ENCODE measurements at regions not wholly inside any gene's neighbourhood (a gene's known extent, or its start where the extent isn't known, plus 50 kb on each side); places are given as distances from the start of the nearest gene placed in this dataset.

GRCh38 chr13:73608711-73609485 is 525.3 kb downstream of the KLF12 start:
- Mint-ChIP-seq H3K27ac (no peak overlapping the region), H3K4me1 (peaks cover 8% of the 10 kb centered on the region), H3K4me3 (no peak overlapping the region), H3K27me3 (no peaks in the 10 kb centered on the region), H3K9me3 (peaks cover 7% of the 10 kb centered on the region), H3K36me3 (ENCODE audit: low read depth) (no peaks in the 10 kb centered on the region)
- CTCF ChIA-PET = interaction anchor here (0.7 to 0.8 kb wide), 3 partner anchors 9 to 436 kb away, joined by 3 to 6 read pairs (median 3); no protein-coding TSS in a partner anchor
- POLR2A ChIA-PET = no interaction called here
- DNase-seq = no peak

- Mint-ChIP-seq H3K36me3 (ENCODE audit: low read depth) (no peaks in the 10 kb centered on the region), H3K27ac (no peak overlapping the region), H3K9me3 (peaks cover 4% of the 10 kb centered on the region), H3K4me3 (no peak overlapping the region), H3K4me1 (peaks cover 8% of the 10 kb centered on the region), H3K27me3 (no peaks in the 10 kb centered on the region)
- ChIA-PET POLR2A (no interaction called here), CTCF (no interaction called here)
- DNase-seq = no peak
Observed at GRCh38 chr13:73608157-73608516, 526.1 kb downstream of the KLF12 start.

- peaks cover 8% of the 10 kb centered on the region for H3K4me1 Mint-ChIP-seq
- no peak overlapping the region for H3K4me3 Mint-ChIP-seq
- POLR2A ChIA-PET = no interaction called here
- peaks cover 4% of the 10 kb centered on the region for H3K9me3 Mint-ChIP-seq
- no peak for DNase-seq
- H3K36me3 Mint-ChIP-seq (ENCODE audit: low read depth) = no peaks in the 10 kb centered on the region
- no peaks in the 10 kb centered on the region for H3K27me3 Mint-ChIP-seq
- H3K27ac Mint-ChIP-seq = no peak overlapping the region
- CTCF ChIA-PET = no interaction called here
Observed at GRCh38 chr13:73607489-73608156, 526.6 kb downstream of the KLF12 start.

GRCh38 chr13:73603646-73604045 is 530.6 kb downstream of the KLF12 start:
- ChIA-PET POLR2A (no interaction called here), CTCF (no interaction called here)
- H3K9me3 Mint-ChIP-seq = peaks cover 6% of the 10 kb centered on the region
- no peaks in the 10 kb centered on the region for H3K27me3 Mint-ChIP-seq
- no peaks in the 10 kb centered on the region for H3K4me1 Mint-ChIP-seq
- no peak for DNase-seq
- no peak overlapping the region for H3K4me3 Mint-ChIP-seq
- H3K36me3 Mint-ChIP-seq (ENCODE audit: low read depth) = no peaks in the 10 kb centered on the region
- no peak overlapping the region for H3K27ac Mint-ChIP-seq

GRCh38 chr13:73602295-73602694 is 531.9 kb downstream of the KLF12 start:
- H3K27me3 Mint-ChIP-seq = no peaks in the 10 kb centered on the region
- H3K9me3 Mint-ChIP-seq = peaks cover 8% of the 10 kb centered on the region
- H3K36me3 Mint-ChIP-seq (ENCODE audit: low read depth) = no peaks in the 10 kb centered on the region
- ChIA-PET POLR2A (interaction anchor here (0.7 kb wide), 1 partner anchor 774 kb away, joined by 3 read pairs; no protein-coding TSS in a partner anchor), CTCF (no interaction called here)
- H3K27ac Mint-ChIP-seq = no peak overlapping the region
- DNase-seq = no peak
- no peak overlapping the region for H3K4me3 Mint-ChIP-seq
- H3K4me1 Mint-ChIP-seq = no peaks in the 10 kb centered on the region

- no peak for DNase-seq
- Mint-ChIP-seq H3K4me3 (no peak overlapping the region), H3K9me3 (peaks cover 8% of the 10 kb centered on the region), H3K27ac (no peak overlapping the region), H3K36me3 (ENCODE audit: low read depth) (no peaks in the 10 kb centered on the region), H3K27me3 (no peaks in the 10 kb centered on the region), H3K4me1 (no peaks in the 10 kb centered on the region)
- POLR2A ChIA-PET = no interaction called here
- CTCF ChIA-PET = no interaction called here
Observed at GRCh38 chr13:73601708-73602107, 532.5 kb downstream of the KLF12 start.

- H3K4me3 Mint-ChIP-seq = no peak overlapping the region
- no peak for DNase-seq
- no peak overlapping the region for H3K27ac Mint-ChIP-seq
- CTCF ChIA-PET = interaction anchor here (1.8 kb wide), 1 partner anchor 8 kb away, joined by 5 read pairs; no protein-coding TSS in a partner anchor
- peaks cover 7% of the 10 kb centered on the region for H3K4me1 Mint-ChIP-seq
- POLR2A ChIA-PET = no interaction called here
- H3K36me3 Mint-ChIP-seq (ENCODE audit: low read depth) = no peaks in the 10 kb centered on the region
- peaks cover 7% of the 10 kb centered on the region for H3K9me3 Mint-ChIP-seq
- no peaks in the 10 kb centered on the region for H3K27me3 Mint-ChIP-seq
Observed at GRCh38 chr13:73599232-73600128, 534.7 kb downstream of the KLF12 start.

GRCh38 chr13:73598020-73598712 is 536.0 kb downstream of the KLF12 start:
- CTCF ChIA-PET = no interaction called here
- Mint-ChIP-seq H3K27ac (no peak overlapping the region), H3K4me3 (no peak overlapping the region), H3K27me3 (no peaks in the 10 kb centered on the region), H3K36me3 (ENCODE audit: low read depth) (no peaks in the 10 kb centered on the region), H3K4me1 (peaks cover 7% of the 10 kb centered on the region), H3K9me3 (peaks cover 4% of the 10 kb centered on the region)
- POLR2A ChIA-PET = no interaction called here
- DNase-seq = no peak

GRCh38 chr13:73596382-73596781 is 537.6 kb downstream of the KLF5 start:
- no peaks in the 10 kb centered on the region for H3K36me3 Mint-ChIP-seq (ENCODE audit: low read depth)
- H3K4me3 Mint-ChIP-seq = no peak overlapping the region
- peaks cover 7% of the 10 kb centered on the region for H3K4me1 Mint-ChIP-seq
- H3K27me3 Mint-ChIP-seq = no peaks in the 10 kb centered on the region
- H3K9me3 Mint-ChIP-seq = peaks cover 4% of the 10 kb centered on the region
- DNase-seq = no peak
- peak overlapping the region; percentile 38 for H3K27ac Mint-ChIP-seq
- ChIA-PET CTCF (no interaction called here), POLR2A (no interaction called here)

- ChIA-PET CTCF (no interaction called here), POLR2A (no interaction called here)
- Mint-ChIP-seq H3K9me3 (no peaks in the 10 kb centered on the region), H3K27ac (peak overlapping the region; percentile 31), H3K4me1 (peaks cover 7% of the 10 kb centered on the region), H3K27me3 (no peaks in the 10 kb centered on the region), H3K4me3 (no peak overlapping the region), H3K36me3 (ENCODE audit: low read depth) (no peaks in the 10 kb centered on the region)
- no peak for DNase-seq
Observed at GRCh38 chr13:73593199-73593765, 534.5 kb downstream of the KLF5 start.

- H3K36me3 Mint-ChIP-seq (ENCODE audit: low read depth) = no peaks in the 10 kb centered on the region
- CTCF ChIA-PET = interaction anchor here (0.6 to 1.9 kb wide), 2 partner anchors 9 to 309 kb away, joined by 4 to 5 read pairs; no protein-coding TSS in a partner anchor
- H3K9me3 Mint-ChIP-seq = peaks cover 3% of the 10 kb centered on the region
- POLR2A ChIA-PET = no interaction called here
- no peak for DNase-seq
- H3K4me3 Mint-ChIP-seq = no peak overlapping the region
- no peak overlapping the region for H3K27ac Mint-ChIP-seq
- H3K4me1 Mint-ChIP-seq = peaks cover 7% of the 10 kb centered on the region
- H3K27me3 Mint-ChIP-seq = no peaks in the 10 kb centered on the region
Observed at GRCh38 chr13:73591861-73592260, 533.1 kb downstream of the KLF5 start.

GRCh38 chr13:73590795-73591194 is 532.0 kb downstream of the KLF5 start:
- H3K4me1 Mint-ChIP-seq = no peaks in the 10 kb centered on the region
- ChIA-PET CTCF (interaction anchor here (1.9 kb wide), 1 partner anchor 10 kb away, joined by 5 read pairs; no protein-coding TSS in a partner anchor), POLR2A (no interaction called here)
- H3K9me3 Mint-ChIP-seq = peaks cover 6% of the 10 kb centered on the region
- peaks cover 2% of the 10 kb centered on the region for H3K27me3 Mint-ChIP-seq
- no peak overlapping the region for H3K4me3 Mint-ChIP-seq
- H3K27ac Mint-ChIP-seq = no peak overlapping the region
- no peak for DNase-seq
- no peaks in the 10 kb centered on the region for H3K36me3 Mint-ChIP-seq (ENCODE audit: low read depth)

Data from activated CD4-positive, alpha-beta T cell treated with anti-CD3 and anti-CD28 coated beads, Interleukin-2, amount 10 ng/mL, durations not matched to agents 7 days and 5 days (primary cell).